ENCODE measurements at regions not wholly inside any gene's neighbourhood (a gene's known extent, or its start where the extent isn't known, plus 50 kb on each side); places are given as distances from the start of the nearest gene placed in this dataset.

DNA sequence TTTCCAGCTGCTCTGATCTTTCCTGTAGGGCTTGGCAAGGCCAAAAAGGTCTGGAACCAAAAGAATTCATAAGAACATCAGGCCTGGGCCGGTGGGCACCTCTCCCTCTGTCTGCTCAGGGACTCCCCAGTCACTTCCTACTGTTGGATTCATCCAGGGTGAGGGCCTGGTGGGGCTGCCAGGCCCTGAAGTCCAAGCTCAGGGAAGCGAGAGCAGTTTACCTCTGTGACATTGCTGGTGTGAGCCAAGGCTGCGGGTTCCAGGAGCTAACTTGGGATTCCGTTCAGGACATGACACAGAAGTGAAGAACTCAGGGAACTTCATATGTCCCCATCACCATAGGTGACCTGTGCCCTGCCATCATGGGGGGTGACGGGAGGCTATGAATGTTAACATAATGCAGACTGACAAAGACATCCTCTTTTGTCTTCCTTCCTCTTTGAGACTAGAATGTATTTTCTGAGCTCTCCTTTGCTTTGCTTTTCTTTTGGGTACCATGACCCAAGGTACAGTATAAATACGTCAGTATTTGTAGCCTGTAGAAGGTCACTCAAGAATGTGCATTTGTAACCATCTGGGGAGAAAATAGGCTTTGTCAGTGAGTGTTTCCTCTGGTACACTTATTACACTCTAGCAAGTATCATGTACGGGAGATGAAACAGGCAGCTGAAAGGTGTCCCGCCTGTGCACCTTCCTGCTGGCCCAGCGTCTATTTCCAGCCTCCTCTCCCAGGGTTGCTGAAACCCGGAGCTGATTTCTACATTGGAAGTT is 130.5 kb upstream of the SLC1A4 start:
- no peak for DNase-seq (ENCODE audit: extremely low spot score)
- no peak overlapping the region for H3K27ac ChIP-seq (ENCODE audit: low read depth)
- no peaks in the 10 kb centered on the region for H3K36me3 ChIP-seq (ENCODE audit: insufficient read depth)
- no peaks in the 10 kb centered on the region for H3K4me1 ChIP-seq (ENCODE audit: insufficient read depth)
- WGBS = 38% methylated on average over 10 of the region's 10 CpGs
- no peak overlapping the region for H3K4me3 ChIP-seq (ENCODE audit: low read depth, low read length)

- DNase-seq (ENCODE audit: extremely low spot score) = no peak
- H3K4me3 ChIP-seq (ENCODE audit: low read depth, low read length) = peak overlapping the region; percentile 20
- 3% methylated on average over 62 of the region's 62 CpGs for WGBS
- no peaks in the 10 kb centered on the region for H3K36me3 ChIP-seq (ENCODE audit: insufficient read depth)
- peak overlapping the region; percentile 77 for H3K27ac ChIP-seq (ENCODE audit: low read depth)
- H3K4me1 ChIP-seq (ENCODE audit: insufficient read depth) = no peaks in the 10 kb centered on the region
Measured at GRCh38 chr2:64859312-64860212, 129.6 kb upstream of the SLC1A4 start.

GRCh38 chr2:64860276-64860885 is 128.8 kb upstream of the SLC1A4 start:
- 78% methylated on average over 12 of the region's 12 CpGs for WGBS
- H3K36me3 ChIP-seq (ENCODE audit: insufficient read depth) = no peaks in the 10 kb centered on the region
- H3K4me3 ChIP-seq (ENCODE audit: low read depth, low read length) = no peak overlapping the region
- no peak for DNase-seq (ENCODE audit: extremely low spot score)
- no peaks in the 10 kb centered on the region for H3K4me1 ChIP-seq (ENCODE audit: insufficient read depth)
- H3K27ac ChIP-seq (ENCODE audit: low read depth) = peak overlapping the region; percentile 77

DNA sequence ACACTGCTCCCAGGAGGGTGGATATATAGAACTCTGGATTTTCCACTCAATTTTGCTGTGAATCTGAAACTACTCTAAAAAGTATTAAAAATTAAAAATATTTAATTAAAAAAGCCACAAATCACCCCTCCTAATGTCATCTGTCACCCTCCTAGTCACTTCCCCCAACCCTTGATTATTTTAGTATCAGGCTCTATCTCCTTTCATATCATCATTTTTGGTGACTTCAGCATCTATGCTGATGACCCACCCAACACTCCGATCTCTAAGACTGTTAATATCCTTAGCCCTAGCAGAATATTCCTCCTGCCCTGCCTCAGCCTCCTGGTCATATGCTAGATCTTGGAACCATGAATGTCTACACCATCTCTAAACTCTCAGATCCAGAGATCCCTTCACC is 128.3 kb upstream of the SLC1A4 start:
- WGBS = 94% methylated on average over 1 of the region's 1 CpG
- Histone ChIP-seq H3K36me3 (ENCODE audit: insufficient read depth) (no peaks in the 10 kb centered on the region), H3K27ac (ENCODE audit: low read depth) (no peak overlapping the region), H3K4me3 (ENCODE audit: low read depth, low read length) (no peak overlapping the region), H3K4me1 (ENCODE audit: insufficient read depth) (no peaks in the 10 kb centered on the region)
- DNase-seq (ENCODE audit: extremely low spot score) = no peak

- H3K4me3 ChIP-seq (ENCODE audit: low read depth, low read length) = no peak overlapping the region
- WGBS = 87% methylated on average over 7 of the region's 7 CpGs
- H3K36me3 ChIP-seq (ENCODE audit: insufficient read depth) = no peaks in the 10 kb centered on the region
- no peak overlapping the region for H3K27ac ChIP-seq (ENCODE audit: low read depth)
- no peak for DNase-seq (ENCODE audit: extremely low spot score)
- no peaks in the 10 kb centered on the region for H3K4me1 ChIP-seq (ENCODE audit: insufficient read depth)
Measured at GRCh38 chr2:64861452-64862397, 127.5 kb upstream of the SLC1A4 start.

DNA sequence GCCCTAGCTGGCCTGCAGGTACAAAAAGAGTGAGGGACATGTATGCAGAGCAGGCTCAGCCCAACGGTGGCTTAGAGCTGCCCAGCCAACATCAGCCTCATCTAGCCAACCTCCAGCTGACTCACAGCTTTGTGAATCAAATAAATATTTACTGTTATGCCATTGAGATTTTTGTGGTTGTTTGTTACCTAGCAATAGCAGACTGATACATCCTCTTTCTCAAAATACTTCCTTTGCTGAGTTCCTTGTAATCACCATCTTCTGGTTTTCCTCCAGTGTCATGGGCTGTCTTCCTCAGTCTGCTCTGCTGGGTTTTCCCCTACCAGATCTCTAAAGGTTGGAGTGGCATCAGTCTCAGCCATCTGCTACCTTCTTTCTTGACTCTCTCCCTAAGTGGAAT is 126.6 kb upstream of the SLC1A4 start:
- no peak overlapping the region for H3K27ac ChIP-seq (ENCODE audit: low read depth)
- no peaks in the 10 kb centered on the region for H3K4me1 ChIP-seq (ENCODE audit: insufficient read depth)
- WGBS = 80% methylated on average over 1 of the region's 1 CpG
- no peak overlapping the region for H3K4me3 ChIP-seq (ENCODE audit: low read depth, low read length)
- H3K36me3 ChIP-seq (ENCODE audit: insufficient read depth) = no peaks in the 10 kb centered on the region
- no peak for DNase-seq (ENCODE audit: extremely low spot score)

GRCh38 chr2:64863097-64863820 is 125.9 kb upstream of the SLC1A4 start:
- no peaks in the 10 kb centered on the region for H3K36me3 ChIP-seq (ENCODE audit: insufficient read depth)
- no peak overlapping the region for H3K4me3 ChIP-seq (ENCODE audit: low read depth, low read length)
- no peak overlapping the region for H3K27ac ChIP-seq (ENCODE audit: low read depth)
- WGBS = 90% methylated on average over 4 of the region's 4 CpGs
- no peaks in the 10 kb centered on the region for H3K4me1 ChIP-seq (ENCODE audit: insufficient read depth)
- no peak for DNase-seq (ENCODE audit: extremely low spot score)

DNA sequence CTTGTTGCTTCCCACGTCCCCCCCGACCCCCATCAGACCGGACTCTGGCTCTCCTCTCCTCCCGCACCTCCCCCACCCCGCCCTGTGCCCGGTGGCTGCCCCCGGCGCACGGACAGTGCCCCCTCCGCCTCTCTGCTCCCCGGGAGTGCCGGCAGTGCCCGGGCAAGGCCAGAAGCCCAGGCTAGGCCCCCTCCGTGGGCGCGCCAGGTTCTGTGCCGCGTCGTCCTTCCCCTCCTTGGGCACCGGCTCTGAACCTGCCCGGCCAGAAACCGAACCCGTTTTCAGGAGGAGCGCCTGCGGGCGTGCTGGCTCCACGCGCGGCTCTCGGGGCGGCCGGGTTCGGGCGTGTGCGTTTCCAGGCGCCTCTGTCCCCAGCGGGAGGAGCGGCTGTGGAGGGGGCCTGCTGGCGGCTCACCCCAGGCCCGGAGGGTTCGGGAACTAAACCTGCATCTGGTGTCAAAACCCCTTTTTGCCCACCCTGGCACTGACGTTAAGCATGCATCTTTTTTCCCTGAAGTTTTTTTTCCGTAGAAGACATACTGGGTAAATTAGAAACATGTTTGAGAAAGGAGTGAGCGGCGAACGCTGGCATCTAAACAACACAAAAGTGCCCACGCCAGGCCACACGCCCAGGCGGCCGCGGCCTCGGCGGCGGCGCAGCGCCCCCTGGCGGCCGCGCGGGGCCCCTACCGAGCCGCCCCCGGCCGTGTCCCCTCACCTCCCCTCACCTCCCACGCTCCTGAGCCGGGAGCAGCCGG is 123.9 kb upstream of the SLC1A4 start:
- peak overlapping the region; percentile 42 for H3K4me3 ChIP-seq (ENCODE audit: low read depth, low read length)
- H3K27ac ChIP-seq (ENCODE audit: low read depth) = peak overlapping the region; percentile 44
- no peaks in the 10 kb centered on the region for H3K4me1 ChIP-seq (ENCODE audit: insufficient read depth)
- under 1% methylated on average over 67 of the region's 67 CpGs for WGBS
- DNase-seq (ENCODE audit: extremely low spot score) = no peak
- no peaks in the 10 kb centered on the region for H3K36me3 ChIP-seq (ENCODE audit: insufficient read depth)

GRCh38 chr2:64865831-64866345 is 123.3 kb upstream of the SLC1A4 start:
- WGBS = 56% methylated on average over 10 of the region's 10 CpGs
- Histone ChIP-seq H3K36me3 (ENCODE audit: insufficient read depth) (no peaks in the 10 kb centered on the region), H3K27ac (ENCODE audit: low read depth) (no peak overlapping the region), H3K4me1 (ENCODE audit: insufficient read depth) (no peaks in the 10 kb centered on the region), H3K4me3 (ENCODE audit: low read depth, low read length) (no peak overlapping the region)
- no peak for DNase-seq (ENCODE audit: extremely low spot score)

DNA sequence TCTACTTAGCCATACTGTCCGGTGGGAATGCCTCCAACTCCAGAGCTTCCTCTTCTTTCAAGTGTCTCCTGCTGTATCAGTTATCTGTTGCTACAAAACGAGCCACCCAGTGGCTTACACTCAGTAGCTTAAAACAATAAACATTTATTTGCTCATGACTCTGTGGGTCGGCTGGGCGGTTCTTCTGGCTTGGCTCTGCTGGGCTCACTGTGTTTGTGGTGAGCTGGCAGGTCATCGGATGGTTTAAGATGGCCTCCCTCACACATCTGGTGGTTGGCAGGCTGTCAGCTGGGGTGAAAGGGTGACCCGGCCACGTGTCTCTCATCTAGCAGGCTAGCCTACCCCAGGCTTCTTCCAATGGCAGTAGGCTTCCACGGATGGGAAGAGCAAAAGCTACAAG is 122.4 kb upstream of the SLC1A4 start:
- H3K4me3 ChIP-seq (ENCODE audit: low read depth, low read length) = no peak overlapping the region
- WGBS = 36% methylated on average over 8 of the region's 8 CpGs

GRCh38 chr2:64867253-64867996 is 121.8 kb upstream of the SLC1A4 start:
- no peak for DNase-seq (ENCODE audit: extremely low spot score)
- Histone ChIP-seq H3K27ac (ENCODE audit: low read depth) (no peak overlapping the region), H3K4me3 (ENCODE audit: low read depth, low read length) (no peak overlapping the region), H3K36me3 (ENCODE audit: insufficient read depth) (no peaks in the 10 kb centered on the region), H3K4me1 (ENCODE audit: insufficient read depth) (no peaks in the 10 kb centered on the region)
- 84% methylated on average over 9 of the region's 9 CpGs for WGBS

More for the DNA sequence above, 122.4 kb upstream of the SLC1A4 start:
- Histone ChIP-seq H3K36me3 (ENCODE audit: insufficient read depth) (no peaks in the 10 kb centered on the region), H3K4me1 (ENCODE audit: insufficient read depth) (no peaks in the 10 kb centered on the region), H3K27ac (ENCODE audit: low read depth) (no peak overlapping the region)
- no peak for DNase-seq (ENCODE audit: extremely low spot score)
